ENCODE measurements at regions not wholly inside any gene's neighbourhood (a gene's known extent, or its start where the extent isn't known, plus 50 kb on each side); places are given as distances from the start of the nearest gene placed in this dataset.

DNA sequence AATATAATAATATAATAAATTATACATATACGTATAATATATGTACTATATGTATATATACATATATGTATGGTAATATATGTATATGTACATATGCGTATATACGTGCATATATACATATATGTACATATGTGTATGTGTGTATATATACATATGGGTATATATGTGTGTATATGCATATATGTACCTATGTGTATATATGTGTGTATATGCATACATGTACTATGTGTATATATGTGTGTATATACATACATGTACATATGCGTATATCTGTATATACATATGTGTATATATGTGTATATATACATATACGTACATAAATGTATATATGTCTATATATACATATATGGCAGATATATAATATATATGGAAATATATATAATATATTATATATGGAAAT, 74.8 kb upstream of the ST3GAL6 start:
- TF ChIP-seq, protein P1, sequence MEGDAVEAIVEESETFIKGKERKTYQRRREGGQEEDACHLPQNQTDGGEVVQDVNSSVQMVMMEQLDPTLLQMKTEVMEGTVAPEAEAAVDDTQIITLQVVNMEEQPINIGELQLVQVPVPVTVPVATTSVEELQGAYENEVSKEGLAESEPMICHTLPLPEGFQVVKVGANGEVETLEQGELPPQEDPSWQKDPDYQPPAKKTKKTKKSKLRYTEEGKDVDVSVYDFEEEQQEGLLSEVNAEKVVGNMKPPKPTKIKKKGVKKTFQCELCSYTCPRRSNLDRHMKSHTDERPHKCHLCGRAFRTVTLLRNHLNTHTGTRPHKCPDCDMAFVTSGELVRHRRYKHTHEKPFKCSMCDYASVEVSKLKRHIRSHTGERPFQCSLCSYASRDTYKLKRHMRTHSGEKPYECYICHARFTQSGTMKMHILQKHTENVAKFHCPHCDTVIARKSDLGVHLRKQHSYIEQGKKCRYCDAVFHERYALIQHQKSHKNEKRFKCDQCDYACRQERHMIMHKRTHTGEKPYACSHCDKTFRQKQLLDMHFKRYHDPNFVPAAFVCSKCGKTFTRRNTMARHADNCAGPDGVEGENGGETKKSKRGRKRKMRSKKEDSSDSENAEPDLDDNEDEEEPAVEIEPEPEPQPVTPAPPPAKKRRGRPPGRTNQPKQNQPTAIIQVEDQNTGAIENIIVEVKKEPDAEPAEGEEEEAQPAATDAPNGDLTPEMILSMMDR (IDR thresholded peaks at IDR 0.05; ENCODE audit: poor library complexity) = no peak
- TF ChIP-seq EZH2 (IDR thresholded peaks at IDR 0.05; ENCODE audit: borderline replicate concordance) (no peak), EZH2phosphoT487 (IDR thresholded peaks at IDR 0.05; ENCODE audit: low read depth, severe bottlenecking, unreplicated experiment) (no peak)

Measured in hepatocyte (in vitro differentiated cells).